H9 (cell line): ENCODE measurements at regions not wholly inside any gene's neighbourhood (a gene's known extent, or its start where the extent isn't known, plus 50 kb on each side); places are given as distances from the start of the nearest gene placed in this dataset.

Experiments
- DNase-seq: peaks from one replicate; pipeline ENCODE4 v3.0.0-alpha.2; 2017
- H2AFZ ChIP-seq: one replicate; pipeline ENCODE4 v1.6.1; 2013; ENCODE audit warnings: mild to moderate bottlenecking, low read length, control low read depth, moderate library complexity
- H2AK5ac ChIP-seq: 2 replicates; pipeline ENCODE4 v1.6.1; 2013; ENCODE audit warnings: low read length, control low read depth, mixed read lengths; ENCODE audit not compliant: insufficient read length
- H2BK120ac ChIP-seq: one replicate; pipeline ENCODE4 v1.6.1; 2013; ENCODE audit warnings: low read depth, mild to moderate bottlenecking, low read length, control low read depth, inconsistent platforms; ENCODE audit not compliant: poor library complexity, severe bottlenecking
- H2BK12ac ChIP-seq: 2 replicates; pipeline ENCODE4 v1.6.1; 2013; ENCODE audit warnings: low read length, control low read depth, mixed read lengths, low read depth; ENCODE audit not compliant: insufficient read length
- H2BK15ac ChIP-seq: 2 replicates; pipeline ENCODE4 v1.6.1; 2013; ENCODE audit warnings: low read depth, low read length, control low read depth
- H2BK20ac ChIP-seq: one replicate; pipeline ENCODE4 v1.6.1; 2013; ENCODE audit warnings: low read depth, mild to moderate bottlenecking, low read length, control low read depth, inconsistent platforms; ENCODE audit not compliant: poor library complexity, severe bottlenecking
- H2BK5ac ChIP-seq: 2 replicates; pipeline ENCODE4 v1.6.1; 2013; ENCODE audit warnings: low read length, control low read depth, mixed read lengths; ENCODE audit not compliant: insufficient read length
- H3K14ac ChIP-seq: 2 replicates; pipeline ENCODE4 v1.6.1; 2013; ENCODE audit warnings: low read length, control low read depth; ENCODE audit not compliant: insufficient read depth
- H3K18ac ChIP-seq: 2 replicates; pipeline ENCODE4 v1.6.1; 2013; ENCODE audit warnings: low read depth, mild to moderate bottlenecking, mixed read lengths, low read length, control low read depth; ENCODE audit not compliant: insufficient read length
- H3K23ac ChIP-seq: 2 replicates; pipeline ENCODE4 v1.6.1; 2013; ENCODE audit warnings: low read length, control low read depth, mixed read lengths, low read depth; ENCODE audit not compliant: insufficient read length
- H3K23me2 ChIP-seq: 2 replicates; pipeline ENCODE4 v1.6.1; 2013; ENCODE audit warnings: low read depth, mild to moderate bottlenecking, mixed read lengths, low read length, control low read depth; ENCODE audit not compliant: insufficient read length, poor library complexity, severe bottlenecking
- H3K27ac ChIP-seq: 2 replicates; pipeline ENCODE4 v1.5.1; 2013; ENCODE audit warnings: low read length, control low read depth, mixed read lengths, low read depth; ENCODE audit not compliant: insufficient read length
- H3K27me3 ChIP-seq: 2 replicates; pipeline ENCODE4 v1.6.1; 2013; ENCODE audit warnings: low read length, control low read depth, inconsistent platforms; ENCODE audit not compliant: insufficient read depth
- H3K4ac ChIP-seq: 2 replicates; pipeline ENCODE4 v1.6.1; 2013; ENCODE audit warnings: low read depth, mild to moderate bottlenecking, control low read depth, inconsistent platforms, low read length, moderate library complexity
- H3K4me1 ChIP-seq: 2 replicates; pipeline ENCODE4 v1.6.1; 2013; ENCODE audit warnings: low read length, control low read depth, inconsistent platforms; ENCODE audit not compliant: insufficient read depth
- H3K4me2 ChIP-seq: 2 replicates; pipeline ENCODE4 v1.6.1; 2013; ENCODE audit warnings: low read length, control low read depth, mixed read lengths; ENCODE audit not compliant: insufficient read length, insufficient read depth
- H3K56ac ChIP-seq: 2 replicates; pipeline ENCODE4 v1.6.1; 2013; ENCODE audit warnings: low read depth, mild to moderate bottlenecking, mixed read lengths, low read length, control low read depth; ENCODE audit not compliant: insufficient read length
- H3K79me1 ChIP-seq: 2 replicates; pipeline ENCODE4 v1.6.1; 2013; ENCODE audit warnings: low read depth, mild to moderate bottlenecking, moderate library complexity, low read length, control low read depth, inconsistent platforms; ENCODE audit not compliant: insufficient read depth, poor library complexity, severe bottlenecking
- H3K79me2 ChIP-seq: 2 replicates; pipeline ENCODE4 v1.6.1; 2013; ENCODE audit warnings: low read length, control low read depth, inconsistent platforms; ENCODE audit not compliant: insufficient read depth
- H3K9ac ChIP-seq: 2 replicates; pipeline ENCODE4 v1.6.1; 2013; ENCODE audit warnings: low read length, control low read depth, mixed read lengths; ENCODE audit not compliant: insufficient read length; ENCODE audit errors: extremely low read depth
- H3K9me3 ChIP-seq: one replicate; pipeline ENCODE4 v1.6.1; 2013; ENCODE audit warnings: low read depth, low read length, inconsistent platforms; ENCODE audit not compliant: control insufficient read depth
- H3T11ph ChIP-seq: one replicate; pipeline ENCODE4 v1.6.1; 2013; ENCODE audit warnings: mild to moderate bottlenecking, low read length, control low read depth, inconsistent platforms
- H4K20me1 ChIP-seq: one replicate; pipeline ENCODE4 v1.6.1; 2013; ENCODE audit not compliant: control insufficient read depth, insufficient read length, insufficient read depth
- H4K5ac ChIP-seq: 2 replicates; pipeline ENCODE4 v1.6.1; 2013; ENCODE audit warnings: low read depth, mild to moderate bottlenecking, mixed read lengths, low read length, control low read depth; ENCODE audit not compliant: insufficient read length
- H4K8ac ChIP-seq: replicated peaks from 2 replicates; pipeline ENCODE4 v1.6.1; 2013; ENCODE audit warnings: low read length, control low read depth, mixed read lengths, low read depth; ENCODE audit not compliant: insufficient read length
- H4K91ac ChIP-seq: 2 replicates; pipeline ENCODE4 v1.6.1; 2013; ENCODE audit warnings: low read depth, mild to moderate bottlenecking, moderate library complexity, mixed read lengths, low read length, control low read depth; ENCODE audit not compliant: insufficient read length
- H3K27ac Mint-ChIP-seq, 3 experiments: 2 replicates in 2 of 3; 3 replicates in 1 of 3; pipeline ENCODE4 v1.8.0; 2020 to 2021; ENCODE audit warnings: mixed read lengths in 3 of 3, mild to moderate bottlenecking in 1 of 3, moderate library complexity in 1 of 3
- H3K27me3 Mint-ChIP-seq: 2 replicates; pipeline ENCODE4 v1.8.0; 2021; ENCODE audit warnings: low read depth, mild to moderate bottlenecking, moderate library complexity, mixed read lengths
- H3K36me3 Mint-ChIP-seq, 3 experiments: 2 replicates in 2 of 3; 3 replicates in 1 of 3; pipeline ENCODE4 v1.8.0; 2020 to 2021; ENCODE audit warnings: low read depth in 3 of 3, mixed read lengths in 3 of 3; ENCODE audit not compliant: insufficient read depth in 1 of 3
- H3K4me1 Mint-ChIP-seq, 2 experiments: 2 replicates each; pipeline ENCODE4 v1.8.0; 2020; ENCODE audit warnings: mixed read lengths in 2 of 2
- H3K4me3 Mint-ChIP-seq, 2 experiments: 2 replicates in 1 of 2; 3 replicates in 1 of 2; pipeline ENCODE4 v1.8.0; 2020 to 2021; ENCODE audit warnings: mild to moderate bottlenecking in 2 of 2, mixed read lengths in 2 of 2, moderate library complexity in 1 of 2
- H3K9me3 Mint-ChIP-seq, 2 experiments: 2 replicates in 1 of 2; 3 replicates in 1 of 2; pipeline ENCODE4 v1.8.0; 2020; ENCODE audit warnings: mild to moderate bottlenecking in 2 of 2, mixed read lengths in 2 of 2, moderate library complexity in 1 of 2
- CTCF ChIP-seq: fragments of 200-600 bp; sonication (generic); conservative IDR thresholded peaks from 3 replicates; pipeline ENCODE4 v1.8.0; 2021; ENCODE audit warnings: antibody characterized with exemption, mild to moderate bottlenecking
- WGBS: extraction: QIAGEN DNeasy Blood & Tissue Kit; methylation state at CpG from one replicate; pipeline ENCODE4 v1.1.7; 2013; ENCODE audit warnings: missing lambda C conversion rate, low lambda C conversion rate, mixed read lengths; ENCODE audit not compliant: insufficient read length; ENCODE audit errors: extremely low coverage; 5-methylcytosine and 5-hydroxymethylcytosine counted together

- peak overlapping the region; percentile 50 for H2AK5ac ChIP-seq
- no peaks in the 10 kb centered on the region for H3K9me3 ChIP-seq
- H3K14ac ChIP-seq = no peak overlapping the region
- peaks cover 3% of the 10 kb centered on the region; the same call in 1 of the 2 replicates for H3K4me1 ChIP-seq
- H3K79me1 ChIP-seq = no peaks in the 10 kb centered on the region
- Mint-ChIP-seq H3K9me3 (peaks cover 8 to 20% of the 10 kb centered on the region in 2 experiments), H3K27me3 (no peaks in the 10 kb centered on the region), H3K27ac (peak overlapping the region in 1 of 3 experiments; percentile 68; a peak in 3 of 7 replicates), H3K4me3 (no peak overlapping the region; a peak in 1 of 5 replicates), H3K4me1 (peaks cover 37 to 51% of the 10 kb centered on the region in 2 experiments), H3K36me3 (peaks cover 15 to 21% (median 18%) of the 10 kb centered on the region in 3 experiments; a peak in 6 of 7 replicates)
- H3K27ac ChIP-seq = peak overlapping the region; percentile 15
- H2BK15ac ChIP-seq = no peak overlapping the region
- peak overlapping the region; percentile 35 for H2BK12ac ChIP-seq
- H3K4ac ChIP-seq = no peak overlapping the region
- no peak overlapping the region for H4K8ac ChIP-seq
- H3K23me2 ChIP-seq = no peaks in the 10 kb centered on the region
- no peak overlapping the region for H3K18ac ChIP-seq
- no CpG with 5 or more reads among the region's 4 CpGs for WGBS
- no peak overlapping the region for H3K56ac ChIP-seq
- H3K27me3 ChIP-seq = no peaks in the 10 kb centered on the region
- no peak overlapping the region for H2BK20ac ChIP-seq
- H4K20me1 ChIP-seq = no peaks in the 10 kb centered on the region
- H3T11ph ChIP-seq = no peak overlapping the region
- TF ChIP-seq CTCF = no peak
- H2BK120ac ChIP-seq = no peak overlapping the region
- H4K91ac ChIP-seq = no peak overlapping the region
- H3K9ac ChIP-seq = no peak overlapping the region
- DNase-seq = no peak
- no peak overlapping the region for H3K4me2 ChIP-seq
- no peak overlapping the region for H3K23ac ChIP-seq
- no peak overlapping the region for H2AFZ ChIP-seq
- no peak overlapping the region for H4K5ac ChIP-seq
- H2BK5ac ChIP-seq = no peak overlapping the region
- H3K79me2 ChIP-seq = no peaks in the 10 kb centered on the region
Observed at GRCh38 chr6:142013875-142014495, 118.7 kb upstream of the GJE1 start.
